BJ (cell line): ENCODE measurements at regions not wholly inside any gene's neighbourhood (a gene's known extent, or its start where the extent isn't known, plus 50 kb on each side); places are given as distances from the start of the nearest gene placed in this dataset.
"Not testable (repeated sequence)": the region's sequence is repeated elsewhere in the genome, so short reads cannot be mapped to it uniquely, and the experiment has no call there.

Source experiments
- CTCF ChIA-PET: fragments of 350-600 bp; formaldehyde crosslinking; extraction: SDS; loops from one replicate; lab custom pipeline; 2021; ENCODE audit warnings: antibody characterized with exemption, inconsistent platforms; lab: Yijun Ruan, JAX
- POLR2A ChIA-PET: fragments of 300-600 bp; sonication (Branson Sonifier 250); formaldehyde crosslinking; extraction: SDS; loops from one replicate; lab custom pipeline; 2021; ENCODE audit warnings: antibody characterized with exemption; lab: Charles Lee
- DNase-seq: peaks from one replicate; pipeline ENCODE4 v3.0.0-alpha.2; 2011; ENCODE audit warnings: low read depth
- H3K27me3 ChIP-seq: 2 replicates; pipeline ENCODE4 v1.6.0; 2011; ENCODE audit warnings: low read length; ENCODE audit not compliant: control insufficient read depth, insufficient read depth
- H3K36me3 ChIP-seq: 2 replicates; pipeline ENCODE4 v1.5.1; 2011; ENCODE audit warnings: low read length; ENCODE audit not compliant: control insufficient read depth, insufficient read depth
- H3K4me3 ChIP-seq: 2 replicates; pipeline ENCODE4 v1.5.1; 2011; ENCODE audit warnings: low read depth, mild to moderate bottlenecking, control low read depth, low read length
- TF ChIP-seq, protein P1 (sequence below): IDR thresholded peaks from 2 replicates; pipeline ENCODE4 v1.5.1; 2011; ENCODE audit warnings: low read depth, mild to moderate bottlenecking, control low read depth, inconsistent platforms, low read length, moderate library complexity; ENCODE audit not compliant: insufficient read depth

DNA sequence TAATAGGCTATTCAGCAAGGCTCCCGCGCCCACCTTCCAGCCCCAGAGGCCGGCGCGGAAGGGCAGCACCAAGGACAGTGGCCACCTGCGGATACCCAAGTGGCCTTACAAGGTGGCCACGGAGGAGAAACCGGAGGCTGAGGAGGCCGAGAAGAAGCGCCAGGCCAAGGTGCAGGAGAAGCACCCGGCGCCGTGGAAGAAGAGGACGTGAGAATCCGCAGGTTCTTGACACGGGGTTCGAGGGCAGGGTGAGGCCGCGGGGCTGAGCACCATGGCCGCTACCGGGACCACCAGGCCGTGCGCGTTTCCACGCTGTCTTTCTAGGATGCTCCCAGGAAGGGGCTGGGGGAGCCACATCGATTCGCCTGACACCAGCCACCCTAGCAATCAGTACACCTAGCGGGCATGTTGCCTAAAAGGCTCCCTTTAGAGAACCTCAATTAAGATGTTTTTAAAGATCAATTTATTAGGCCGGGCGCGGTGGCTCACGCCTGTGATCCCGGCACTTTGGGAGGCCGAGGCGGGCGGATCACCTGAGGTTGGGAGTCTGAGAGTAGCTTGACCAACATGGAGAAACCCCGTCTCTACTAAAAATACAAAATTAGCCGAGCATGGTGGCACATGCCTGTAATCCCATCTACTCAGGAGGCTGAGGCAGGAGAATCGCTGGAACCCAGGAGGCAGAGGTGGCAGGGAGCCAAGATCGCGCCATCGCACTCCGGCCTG is 134.3 kb upstream of the OR4C13 start:
- H3K27me3 ChIP-seq, DNase-seq, CTCF ChIA-PET, H3K4me3 ChIP-seq, POLR2A ChIA-PET, H3K36me3 ChIP-seq: not testable (repeated sequence)

DNA sequence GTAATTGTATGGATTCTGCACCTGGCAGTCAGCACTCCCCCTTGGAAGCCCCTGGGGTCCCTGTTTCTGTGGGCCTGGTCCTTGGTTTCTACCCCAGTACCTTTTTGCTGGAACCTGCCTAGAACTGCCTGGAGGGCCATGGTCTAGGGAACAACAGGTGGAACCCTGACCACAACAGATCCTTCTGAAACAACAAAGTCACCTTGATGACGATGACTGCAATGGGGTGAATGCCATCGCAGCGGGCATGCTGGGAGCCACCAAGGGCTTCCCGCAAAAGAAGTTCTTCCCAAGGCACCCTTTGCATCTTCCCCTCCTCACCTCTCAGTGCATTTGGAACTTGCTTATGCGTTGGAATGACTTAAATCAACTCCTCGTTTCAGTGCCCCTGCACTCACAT is 129.0 kb upstream of the OR4C13 start:
- POLR2A ChIA-PET, CTCF ChIA-PET, DNase-seq, H3K4me3 ChIP-seq, H3K27me3 ChIP-seq, H3K36me3 ChIP-seq: not testable (repeated sequence)

DNA sequence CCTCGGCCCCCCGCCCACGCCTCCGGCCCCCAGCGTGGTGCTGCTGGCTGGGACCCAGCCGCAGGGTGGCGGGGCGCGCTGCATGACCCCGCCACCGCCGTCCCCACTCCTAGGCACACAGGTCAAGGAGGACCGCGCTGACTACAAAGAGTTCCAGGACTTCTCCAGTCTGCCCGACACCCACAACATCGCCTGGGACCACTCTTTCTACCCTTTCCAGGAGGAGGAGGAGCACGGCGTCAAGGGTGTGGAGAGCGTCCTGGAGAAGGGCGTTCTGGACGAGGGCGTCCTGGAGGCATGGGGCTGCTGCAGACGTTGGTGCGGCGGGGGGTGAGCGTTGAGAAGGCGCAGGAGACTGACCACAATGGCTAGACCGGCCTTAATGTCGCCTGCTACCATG is 101.7 kb upstream of the OR4C13 start:
- H3K27me3 ChIP-seq, CTCF ChIA-PET: not testable (repeated sequence)

DNA sequence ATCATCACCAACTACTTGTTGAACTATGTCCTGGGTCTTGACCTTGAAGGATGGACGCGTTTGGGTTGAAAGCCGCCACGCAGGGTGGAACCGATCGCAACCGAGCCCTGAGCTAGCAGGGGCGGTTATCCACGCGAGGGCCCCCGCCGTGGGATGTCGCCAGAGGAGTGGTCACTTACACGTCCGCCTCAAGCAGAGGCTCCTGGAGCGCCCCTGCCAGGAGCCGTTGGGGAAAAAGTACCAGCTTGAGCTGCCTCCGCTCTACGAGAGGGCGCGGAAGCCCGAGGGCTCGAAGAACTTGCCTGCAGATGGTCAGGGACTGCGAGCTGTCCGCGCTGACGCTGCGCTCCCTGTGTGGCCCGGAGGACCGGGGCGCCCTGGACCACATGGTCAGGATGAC is 100.7 kb upstream of the OR4C13 start:
- Histone ChIP-seq H3K36me3 (no peaks in the 10 kb centered on the region), H3K4me3 (no peak overlapping the region), H3K27me3 (no peaks in the 10 kb centered on the region)
- ChIA-PET CTCF (no interaction called here), POLR2A (no interaction called here)
- DNase-seq: no peak
- TF ChIP-seq, protein P1, sequence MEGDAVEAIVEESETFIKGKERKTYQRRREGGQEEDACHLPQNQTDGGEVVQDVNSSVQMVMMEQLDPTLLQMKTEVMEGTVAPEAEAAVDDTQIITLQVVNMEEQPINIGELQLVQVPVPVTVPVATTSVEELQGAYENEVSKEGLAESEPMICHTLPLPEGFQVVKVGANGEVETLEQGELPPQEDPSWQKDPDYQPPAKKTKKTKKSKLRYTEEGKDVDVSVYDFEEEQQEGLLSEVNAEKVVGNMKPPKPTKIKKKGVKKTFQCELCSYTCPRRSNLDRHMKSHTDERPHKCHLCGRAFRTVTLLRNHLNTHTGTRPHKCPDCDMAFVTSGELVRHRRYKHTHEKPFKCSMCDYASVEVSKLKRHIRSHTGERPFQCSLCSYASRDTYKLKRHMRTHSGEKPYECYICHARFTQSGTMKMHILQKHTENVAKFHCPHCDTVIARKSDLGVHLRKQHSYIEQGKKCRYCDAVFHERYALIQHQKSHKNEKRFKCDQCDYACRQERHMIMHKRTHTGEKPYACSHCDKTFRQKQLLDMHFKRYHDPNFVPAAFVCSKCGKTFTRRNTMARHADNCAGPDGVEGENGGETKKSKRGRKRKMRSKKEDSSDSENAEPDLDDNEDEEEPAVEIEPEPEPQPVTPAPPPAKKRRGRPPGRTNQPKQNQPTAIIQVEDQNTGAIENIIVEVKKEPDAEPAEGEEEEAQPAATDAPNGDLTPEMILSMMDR: no peak

More for the DNA sequence above, 101.7 kb upstream of the OR4C13 start:
- H3K4me3 ChIP-seq, H3K36me3 ChIP-seq, DNase-seq, POLR2A ChIA-PET: not testable (repeated sequence)

DNA sequence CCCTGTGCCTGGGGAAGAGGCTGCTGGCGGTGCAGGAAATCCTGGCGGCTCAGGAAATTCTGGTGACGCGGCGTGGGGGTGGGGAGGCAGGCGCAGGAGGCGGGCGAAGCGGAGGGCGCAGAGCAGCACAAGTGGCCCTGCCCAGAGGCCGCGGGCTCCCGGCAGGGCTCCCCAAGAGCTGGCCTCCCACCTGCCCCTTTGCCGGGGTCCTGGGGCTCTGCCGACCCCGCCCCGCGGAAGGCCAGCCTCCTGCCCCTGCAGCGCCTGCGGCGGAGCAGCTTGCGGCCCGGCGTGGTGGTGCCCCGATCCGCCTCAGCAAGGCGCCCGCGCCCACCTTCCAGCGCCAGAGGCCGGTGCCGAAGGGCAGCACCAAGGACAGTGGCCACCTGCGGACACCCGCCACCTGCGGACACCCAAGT is 100.2 kb upstream of the OR4C13 start:
- no peaks in the 10 kb centered on the region for H3K27me3 ChIP-seq
- TF ChIP-seq, protein P1: no peak
- ChIA-PET CTCF (no interaction called here), POLR2A (no interaction called here)
- DNase-seq: no peak
- H3K36me3 ChIP-seq: no peaks in the 10 kb centered on the region
- no peak overlapping the region for H3K4me3 ChIP-seq

DNA sequence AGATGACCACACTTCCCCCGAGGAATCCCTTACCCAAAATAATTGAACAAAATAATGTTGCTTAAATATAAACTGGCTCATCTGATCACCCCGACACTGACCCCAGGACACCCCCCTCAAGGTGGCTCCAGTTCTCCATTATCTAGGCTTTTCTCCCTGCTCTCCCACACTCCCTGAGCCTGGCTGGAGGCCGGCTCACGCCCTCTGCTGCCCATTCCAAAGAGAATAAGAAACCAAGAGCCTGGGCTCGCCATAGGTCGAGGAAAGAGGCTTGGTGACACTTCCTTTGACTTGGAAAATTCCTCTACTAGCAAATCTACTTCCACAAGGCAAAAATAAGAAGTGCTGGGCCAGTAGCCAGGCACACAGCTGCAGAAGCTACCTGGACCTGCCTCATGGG is 63.3 kb upstream of the OR4C13 start:
- CTCF ChIA-PET: not testable (repeated sequence)

DNA sequence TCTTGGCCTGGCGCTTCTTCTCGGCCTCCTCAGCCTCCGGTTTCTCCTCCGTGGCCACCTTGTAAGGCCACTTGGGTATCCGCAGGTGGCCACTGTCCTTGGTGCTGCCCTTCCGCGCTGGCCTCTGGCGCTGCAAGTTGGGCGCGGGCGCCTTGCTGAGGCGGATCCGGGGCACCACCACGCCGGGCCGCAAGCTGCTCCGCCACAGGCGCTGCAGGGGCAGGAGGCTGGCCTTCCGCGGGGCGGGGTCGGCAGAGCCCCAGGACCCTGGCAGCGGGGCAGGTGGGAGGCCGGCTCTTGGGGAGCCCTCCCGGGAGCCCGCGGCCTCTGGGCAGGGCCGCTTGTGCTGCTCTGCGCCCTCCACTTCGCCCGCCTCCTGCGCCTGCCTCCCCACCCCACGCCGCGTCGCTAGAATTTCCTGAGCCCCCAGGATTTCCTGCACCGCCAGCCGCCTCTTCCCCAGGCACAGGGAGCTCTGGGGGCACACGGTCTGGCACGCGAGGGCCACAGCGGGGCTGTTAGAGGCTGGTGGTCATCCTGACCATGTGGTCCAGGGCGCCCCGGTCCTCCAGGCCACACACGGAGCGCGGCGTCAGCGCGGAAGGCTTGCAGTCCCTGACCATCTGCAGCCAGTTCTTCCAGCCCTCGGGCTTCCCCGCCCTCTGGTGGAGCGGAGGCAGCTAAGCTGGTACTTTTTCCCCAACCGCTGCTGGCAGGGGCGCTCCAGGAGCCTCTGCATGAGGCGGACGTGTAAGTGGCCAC is 60.1 kb upstream of the OR4C13 start:
- H3K4me3 ChIP-seq, H3K27me3 ChIP-seq, POLR2A ChIA-PET, H3K36me3 ChIP-seq, CTCF ChIA-PET, DNase-seq: not testable (repeated sequence)

More for the DNA sequence above, 63.3 kb upstream of the OR4C13 start:
- H3K27me3 ChIP-seq, POLR2A ChIA-PET, H3K4me3 ChIP-seq, DNase-seq, H3K36me3 ChIP-seq: not testable (repeated sequence)

DNA sequence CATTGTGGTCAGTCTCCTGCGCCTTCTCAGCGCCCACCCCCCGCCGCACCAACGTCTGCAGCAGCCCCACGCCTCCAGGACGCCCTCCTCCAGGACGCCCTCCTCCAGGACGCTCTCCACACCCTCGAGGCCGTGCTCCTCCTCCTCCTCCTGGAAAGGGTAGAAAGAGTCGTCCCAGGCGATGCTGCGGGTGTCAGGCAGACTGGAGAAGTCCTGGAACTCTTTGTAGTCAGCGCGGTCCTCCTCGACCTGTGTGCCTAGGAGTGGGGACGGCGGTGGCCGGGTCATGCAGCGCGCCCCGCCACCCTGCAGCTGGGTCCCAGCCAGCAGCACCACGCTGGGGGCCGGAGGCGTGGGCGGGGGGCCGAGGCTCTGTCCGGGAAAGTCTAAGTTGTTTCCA is 58.7 kb upstream of the OR4C13 start:
- DNase-seq, H3K27me3 ChIP-seq, H3K4me3 ChIP-seq, H3K36me3 ChIP-seq, POLR2A ChIA-PET, CTCF ChIA-PET: not testable (repeated sequence)
